HG02970 (cell line): ENCODE measurements at regions not wholly inside any gene's neighbourhood (a gene's known extent, or its start where the extent isn't known, plus 50 kb on each side); places are given as distances from the start of the nearest gene placed in this dataset.

Experiments
- ATAC-seq: cut with Tn5 transposase; IDR thresholded peaks from one replicate; pipeline ENCODE4 v1.9.1; 2021; ENCODE audit warnings: mild to moderate bottlenecking, moderate library complexity, moderate number of reproducible peaks; ENCODE audit not compliant: unreplicated experiment, low FRiP score

GRCh38 chr6:14450133-14450504 lies 332.5 kb downstream of the CD83 start:
- ATAC-seq = no peak

DNA sequence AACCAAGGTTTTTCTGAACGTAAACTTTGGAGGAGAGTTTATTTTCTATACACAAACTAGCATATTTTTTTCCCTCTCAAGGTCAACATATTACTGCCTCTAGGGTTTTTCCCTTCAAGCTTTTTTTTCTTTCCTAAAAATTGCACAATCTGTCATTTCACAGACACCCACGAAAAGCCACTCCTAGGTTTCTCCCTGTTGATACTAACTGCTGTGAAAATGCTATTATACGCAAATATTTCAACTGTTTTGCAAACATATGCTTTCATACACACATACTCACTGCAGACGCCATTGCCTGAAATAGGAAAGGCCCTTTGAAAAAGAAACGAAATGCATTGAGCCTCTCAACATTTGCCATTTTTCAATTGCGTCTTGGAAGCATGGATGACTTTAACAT lies 333.0 kb downstream of the CD83 start:
- no peak for ATAC-seq

DNA sequence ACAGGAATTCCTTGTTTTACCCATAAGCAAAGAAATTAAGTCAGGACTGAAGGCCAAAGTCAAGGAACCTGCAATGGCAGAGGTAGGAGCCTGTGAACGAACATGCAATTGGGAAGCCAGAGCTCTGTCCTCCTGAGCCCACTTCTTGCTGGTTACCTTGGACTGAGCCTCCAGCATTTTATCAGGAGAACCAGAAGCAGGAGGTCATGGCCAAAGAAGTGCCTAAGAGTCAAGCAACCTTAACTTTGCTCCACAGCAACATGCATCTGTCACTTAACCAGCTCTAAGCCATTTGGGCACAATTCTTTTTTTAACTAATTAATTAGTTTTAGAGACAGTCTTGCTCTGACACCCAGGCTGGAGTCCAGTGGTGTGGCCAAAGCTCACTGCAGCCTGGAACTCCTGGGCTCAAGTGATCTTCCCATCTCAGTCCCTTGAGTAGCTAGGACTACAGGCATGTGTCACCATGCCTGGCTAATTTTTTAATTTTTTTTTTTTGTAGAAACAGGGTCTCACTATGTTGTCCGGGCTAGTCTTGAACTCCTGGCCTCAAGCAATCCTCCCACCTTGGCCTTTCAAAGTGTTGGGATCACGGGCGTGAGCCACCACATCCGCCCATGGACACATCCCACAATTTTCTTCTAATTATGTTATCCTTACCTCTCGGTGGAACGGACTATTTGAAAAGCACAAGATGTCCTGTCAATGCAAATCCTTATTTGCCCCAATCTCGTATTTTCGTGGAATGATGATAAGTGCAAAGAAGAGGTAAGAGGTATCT lies 334.2 kb downstream of the CD83 start:
- no peak for ATAC-seq

GRCh38 chr6:14452567-14453527 lies 335.3 kb downstream of the CD83 start:
- no peak for ATAC-seq

- ATAC-seq = no peak
Measured at GRCh38 chr6:14453712-14454472, 336.3 kb downstream of the CD83 start.

DNA sequence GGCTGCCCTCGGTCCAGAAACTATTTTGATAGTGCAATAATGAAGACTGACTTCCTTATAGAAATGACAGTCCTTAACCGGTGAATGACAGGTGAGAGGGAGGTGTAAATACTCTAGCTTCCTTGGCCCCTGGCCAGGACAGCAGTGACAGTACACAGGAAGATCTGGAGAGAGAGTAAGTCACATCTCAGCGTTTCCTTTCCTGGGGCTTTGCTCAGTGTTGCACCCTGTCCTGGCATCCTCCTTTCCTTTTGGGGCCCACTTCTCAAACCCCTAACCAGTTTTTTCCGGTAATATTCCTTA lies 336.9 kb downstream of the CD83 start:
- ATAC-seq = no peak

GRCh38 chr6:14455427-14455826 lies 337.9 kb downstream of the CD83 start:
- ATAC-seq = no peak

GRCh38 chr6:14455876-14456648 lies 338.5 kb downstream of the CD83 start:
- ATAC-seq = no peak

DNA sequence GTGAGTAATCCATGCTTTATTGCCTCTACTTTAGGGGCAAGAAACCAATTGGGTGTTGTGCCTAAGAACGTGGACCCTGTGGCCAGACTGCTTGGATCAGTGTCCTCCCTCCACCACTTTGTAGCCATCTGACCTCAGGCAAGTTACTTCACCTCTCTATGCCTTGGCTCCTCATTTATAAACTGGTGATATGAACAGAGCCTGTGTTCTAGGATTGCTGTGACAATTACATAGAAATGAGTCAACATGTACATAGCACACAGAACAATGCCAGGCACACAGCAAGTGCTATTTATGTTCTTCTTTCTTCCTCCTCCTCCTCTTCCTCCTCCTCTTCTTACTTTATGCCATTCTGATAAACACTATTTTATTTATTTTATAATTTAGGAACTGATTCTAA lies 339.4 kb downstream of the CD83 start:
- no peak for ATAC-seq

GRCh38 chr6:14458669-14459266 lies 341.2 kb downstream of the CD83 start:
- ATAC-seq = no peak

GRCh38 chr6:14459315-14459714 lies 341.7 kb downstream of the CD83 start:
- no peak for ATAC-seq

DNA sequence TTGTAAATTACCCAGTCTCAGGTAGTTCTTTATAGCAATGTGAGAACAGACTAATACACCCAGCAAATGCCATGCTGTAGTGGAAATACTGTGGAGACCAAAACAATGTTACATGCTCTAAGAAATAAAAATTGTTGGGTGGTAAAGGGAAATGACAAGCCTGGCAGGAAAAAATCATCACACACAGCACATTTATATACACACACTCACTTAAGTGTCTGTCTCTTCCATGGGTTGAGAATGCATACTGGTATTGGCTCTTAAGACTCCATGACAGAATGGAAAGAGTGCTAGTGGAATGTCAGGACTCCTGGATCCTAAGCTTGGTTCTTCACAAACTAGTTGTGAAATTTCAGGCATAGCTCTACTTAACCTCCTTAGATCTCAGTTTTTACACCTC lies 343.0 kb downstream of the CD83 start:
- ATAC-seq = no peak

DNA sequence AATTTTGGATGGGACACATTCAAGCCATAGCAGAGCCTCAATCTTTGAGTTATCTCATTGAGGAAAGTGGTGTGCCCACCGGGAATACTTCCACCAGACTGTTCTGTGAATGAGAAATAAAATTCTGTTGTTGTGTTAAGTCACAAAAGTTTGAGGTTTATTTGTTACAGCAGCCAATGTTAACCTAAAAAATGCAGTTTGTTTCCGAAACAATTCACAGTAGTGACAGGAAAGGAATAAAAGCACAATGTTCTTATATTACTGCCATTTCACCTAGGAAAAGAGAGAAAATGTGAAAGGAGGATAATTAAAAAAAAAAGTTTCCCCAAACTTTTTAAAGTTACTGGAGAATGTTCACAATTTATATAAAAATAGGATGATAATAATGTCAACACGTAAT lies 344.6 kb downstream of the CD83 start:
- no peak for ATAC-seq

DNA sequence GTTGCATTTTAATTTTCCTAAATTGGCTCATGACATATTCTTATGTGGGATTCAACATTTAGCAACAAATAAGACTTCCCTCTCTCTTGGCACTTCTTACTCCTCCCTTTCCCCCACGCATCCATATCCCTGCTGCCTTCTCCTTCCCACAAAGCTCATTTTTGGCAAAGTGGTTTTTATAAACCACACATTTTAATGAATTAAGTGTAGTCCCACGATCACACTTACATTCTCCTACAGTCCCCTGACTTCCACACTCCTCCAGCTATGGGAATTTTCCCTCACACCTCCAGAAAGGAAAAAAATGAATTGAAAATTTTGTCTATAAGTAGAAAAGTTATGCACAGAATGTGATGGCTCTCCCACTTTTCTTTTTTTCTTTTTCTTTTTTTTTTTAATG lies 345.0 kb downstream of the CD83 start:
- no peak for ATAC-seq

DNA sequence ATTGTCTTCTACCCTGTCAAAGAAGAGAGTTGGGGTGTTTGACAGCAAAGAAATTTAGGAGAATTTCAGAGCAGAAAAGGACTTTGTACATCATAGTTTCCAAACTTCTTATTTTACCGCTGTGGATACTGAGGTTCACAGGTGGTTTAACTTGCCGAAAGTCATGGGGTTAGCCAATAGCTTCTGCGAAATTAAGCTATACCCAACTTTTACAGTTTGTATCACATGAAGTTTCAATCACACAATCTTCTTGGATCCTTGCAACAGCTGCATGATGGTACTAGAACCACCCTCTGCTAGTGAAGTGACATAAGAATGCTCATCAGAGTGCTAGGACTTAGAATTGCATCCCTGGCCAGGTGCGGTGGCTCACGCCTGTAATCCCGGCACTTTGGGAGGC lies 345.5 kb downstream of the CD83 start:
- ATAC-seq = no peak

DNA sequence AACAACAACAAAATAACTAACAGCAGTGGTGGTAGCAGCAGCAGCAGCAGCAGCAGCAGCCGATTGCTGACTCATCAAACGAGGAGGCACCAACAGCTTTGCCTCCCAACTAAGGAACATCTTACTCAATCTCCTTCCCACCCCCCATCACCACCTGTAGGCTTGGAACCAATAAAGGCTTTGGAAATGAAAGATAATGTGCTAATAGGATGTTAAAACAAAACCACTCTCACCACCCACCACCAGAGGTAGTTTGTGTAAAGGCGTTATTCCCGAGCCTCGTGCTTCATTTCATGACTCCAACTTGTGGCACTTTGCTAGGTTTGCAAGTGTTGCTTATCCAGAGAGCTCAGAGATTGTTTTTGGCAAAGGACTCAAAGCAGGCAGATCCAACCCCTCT lies 346.5 kb downstream of the CD83 start:
- ATAC-seq = no peak

DNA sequence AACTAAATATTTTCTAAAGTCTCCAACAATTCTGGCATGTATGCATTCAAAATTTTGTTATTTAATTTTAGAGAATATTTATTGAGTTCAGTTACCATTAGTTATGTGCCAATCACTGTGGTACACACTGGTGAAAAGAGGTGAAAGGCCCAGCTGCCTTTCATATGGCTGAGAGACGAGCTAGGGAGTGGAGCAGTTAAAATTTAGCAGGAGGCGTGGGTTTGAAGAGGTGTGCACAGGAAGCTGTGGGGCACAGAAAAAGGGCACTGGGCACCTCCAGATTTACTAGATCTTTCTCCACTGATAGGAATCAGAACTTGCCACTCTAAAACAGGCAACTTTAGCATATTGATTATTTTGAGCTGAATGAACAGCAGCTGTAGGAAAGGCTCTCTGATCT lies 347.1 kb downstream of the CD83 start:
- no peak for ATAC-seq

DNA sequence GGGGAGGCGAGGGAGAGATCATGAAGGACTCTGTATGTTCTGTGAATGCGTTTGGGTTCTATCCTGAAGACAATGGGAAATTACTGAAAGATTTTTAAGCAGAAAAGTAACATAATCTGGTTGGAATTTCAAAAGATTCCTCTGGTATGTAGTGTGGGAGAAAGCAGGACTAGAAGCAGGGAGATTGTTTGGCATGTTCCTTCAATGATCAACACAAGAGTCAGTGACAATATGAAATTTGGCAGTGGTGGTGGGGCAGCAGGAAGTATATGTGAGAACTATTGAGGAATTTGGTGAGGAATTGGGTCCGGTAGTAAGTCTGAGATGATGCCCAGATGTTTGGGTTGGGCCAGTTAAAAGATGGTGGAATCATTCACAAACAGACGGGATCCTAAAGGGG lies 348.7 kb downstream of the CD83 start:
- no peak for ATAC-seq

GRCh38 chr6:14467591-14467990 lies 350.0 kb downstream of the CD83 start:
- ATAC-seq = no peak
